Nucleus accumbens (tissue), 56 donors: ENCODE measurements at regions not wholly inside any gene's neighbourhood (a gene's known extent, or its start where the extent isn't known, plus 50 kb on each side); places are given as distances from the start of the nearest gene placed in this dataset.

Experiments used
- DNase-seq, 56 donors: peaks; one replicate each; lab custom pipeline; 2025; lab: John Stamatoyannopoulos, UW

GRCh38 chr7:15954671-15955354 is 268.3 kb upstream of the MEOX2 start:
- no peak for DNase-seq

DNA sequence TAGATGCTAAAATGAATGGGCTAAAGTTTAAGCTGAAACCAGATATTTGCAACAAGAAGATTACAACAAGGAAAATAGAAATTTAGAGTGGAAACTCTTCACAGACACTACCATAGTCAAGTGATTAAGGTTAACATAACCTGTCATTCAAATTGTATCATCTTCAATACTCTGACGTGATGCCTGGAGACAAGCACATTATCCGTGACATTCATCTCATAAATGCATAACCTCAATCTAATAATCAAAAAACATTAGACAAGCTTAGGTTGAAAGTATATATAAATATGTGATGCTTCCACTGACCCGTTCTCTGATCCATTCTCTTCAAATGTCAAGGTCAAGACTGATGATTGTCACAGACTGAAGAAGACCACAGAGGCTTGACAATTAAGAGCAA is 263.8 kb upstream of the MEOX2 start:
- DNase-seq, result no peak

DNA sequence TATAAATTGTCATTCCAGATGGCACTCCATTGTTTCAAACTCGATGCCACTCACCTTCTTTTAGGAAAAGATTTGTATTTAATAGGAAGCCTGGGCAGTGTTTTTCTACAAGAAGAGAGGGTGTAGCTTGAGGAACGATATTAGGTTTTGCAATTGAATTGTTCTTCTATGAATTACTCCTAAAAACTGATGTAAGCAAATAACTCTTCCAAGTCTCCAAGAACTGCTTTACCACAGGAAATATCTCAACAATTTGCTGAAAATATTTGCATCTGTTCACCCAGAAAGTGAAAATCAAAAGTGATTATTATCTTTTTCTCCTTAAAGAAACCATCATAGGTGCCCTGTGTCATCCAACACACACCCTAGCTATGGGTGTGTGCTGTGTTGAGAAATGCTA is 261.3 kb upstream of the MEOX2 start:
- no peak for DNase-seq

DNA sequence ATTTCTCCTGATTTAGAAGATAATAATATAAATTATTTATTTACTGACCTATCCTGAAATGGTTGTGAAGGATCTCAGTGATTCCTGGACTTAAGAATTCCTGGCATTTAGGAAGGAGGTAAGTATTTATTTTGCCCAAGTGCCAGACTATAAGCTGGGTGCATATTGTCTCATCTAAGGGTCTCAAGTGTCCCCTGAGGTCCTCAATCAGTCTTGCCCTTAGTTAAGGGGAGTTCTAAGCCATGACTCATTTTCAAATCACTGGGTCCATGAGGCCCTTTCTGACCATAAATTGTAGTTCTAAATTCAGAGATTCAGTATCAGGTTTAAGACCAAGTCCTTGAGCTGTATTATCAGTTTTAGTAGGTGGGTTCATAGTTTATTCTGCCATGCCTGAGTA is 251.6 kb upstream of the MEOX2 start:
- no peak for DNase-seq

GRCh38 chr7:15937571-15937970 is 251.1 kb upstream of the MEOX2 start:
- no peak for DNase-seq

DNA sequence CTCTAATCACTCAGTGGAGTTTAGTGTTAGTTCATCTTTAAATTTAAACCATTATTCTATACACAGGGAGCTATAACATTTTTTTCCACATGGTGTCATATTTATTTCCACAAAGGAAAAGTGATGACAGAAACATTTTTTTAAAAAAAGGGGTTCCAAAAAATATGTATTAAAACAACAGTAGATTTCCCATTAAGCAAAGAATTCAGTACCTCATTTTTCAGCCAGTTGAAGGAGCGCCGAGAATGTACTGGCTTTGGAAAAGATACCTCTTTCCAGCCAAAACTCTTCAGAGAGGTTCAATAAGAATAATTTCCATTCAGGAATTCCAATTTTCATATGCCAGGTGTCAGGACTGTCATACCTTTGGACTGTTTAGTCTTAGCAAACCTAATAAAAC is 250.5 kb upstream of the MEOX2 start:
- DNase-seq, result no peak

GRCh38 chr7:15932318-15932717 is 245.8 kb upstream of the MEOX2 start:
- DNase-seq, result no peak

GRCh38 chr7:15929411-15929810 is 242.9 kb upstream of the MEOX2 start:
- DNase-seq, result no peak

DNA sequence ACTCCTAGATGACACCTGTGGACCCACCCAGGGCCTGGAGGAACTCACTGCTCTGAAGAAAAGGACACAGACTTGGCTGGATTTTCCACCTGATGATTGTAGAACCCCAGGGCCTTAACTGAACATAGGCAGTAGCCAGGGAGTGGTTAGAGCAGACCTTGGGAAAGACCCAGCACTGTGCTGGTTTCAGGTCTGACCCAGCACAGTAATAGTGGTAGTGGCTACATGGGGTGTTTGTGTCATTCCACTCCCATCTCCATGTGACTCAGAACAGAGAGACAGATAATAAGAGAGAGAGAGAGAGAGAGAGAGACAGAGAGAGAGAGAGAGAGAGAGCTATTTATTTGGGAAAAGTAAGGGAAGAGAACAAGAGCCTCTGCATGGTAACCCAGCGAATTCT is 239.1 kb upstream of the MEOX2 start:
- no peak for DNase-seq

- no peak for DNase-seq
Measured at GRCh38 chr7:15924910-15925309, 238.4 kb upstream of the MEOX2 start.

GRCh38 chr7:15922002-15922401 is 235.5 kb upstream of the MEOX2 start:
- DNase-seq, result no peak

DNA sequence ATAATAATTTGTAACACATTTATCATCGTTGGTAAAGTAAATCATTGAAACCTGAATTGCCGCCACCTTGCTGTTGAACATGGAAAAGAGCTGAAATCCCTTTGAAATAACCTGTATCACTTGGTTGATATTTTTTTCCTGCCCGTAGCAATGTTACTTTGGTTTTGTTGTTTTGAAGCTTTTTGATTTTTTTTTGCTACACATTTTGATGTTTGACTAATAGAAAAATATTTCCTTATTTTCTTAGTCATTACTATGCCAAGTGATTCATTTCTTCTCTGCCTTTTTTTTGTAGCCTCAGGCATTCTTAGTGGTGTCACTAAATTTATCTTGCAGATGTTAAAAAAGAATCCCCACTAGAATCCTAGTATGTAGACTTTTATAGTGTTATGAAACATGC is 235.1 kb upstream of the MEOX2 start:
- DNase-seq, result no peak

GRCh38 chr7:15920953-15921352 is 234.5 kb upstream of the MEOX2 start:
- DNase-seq, result no peak

DNA sequence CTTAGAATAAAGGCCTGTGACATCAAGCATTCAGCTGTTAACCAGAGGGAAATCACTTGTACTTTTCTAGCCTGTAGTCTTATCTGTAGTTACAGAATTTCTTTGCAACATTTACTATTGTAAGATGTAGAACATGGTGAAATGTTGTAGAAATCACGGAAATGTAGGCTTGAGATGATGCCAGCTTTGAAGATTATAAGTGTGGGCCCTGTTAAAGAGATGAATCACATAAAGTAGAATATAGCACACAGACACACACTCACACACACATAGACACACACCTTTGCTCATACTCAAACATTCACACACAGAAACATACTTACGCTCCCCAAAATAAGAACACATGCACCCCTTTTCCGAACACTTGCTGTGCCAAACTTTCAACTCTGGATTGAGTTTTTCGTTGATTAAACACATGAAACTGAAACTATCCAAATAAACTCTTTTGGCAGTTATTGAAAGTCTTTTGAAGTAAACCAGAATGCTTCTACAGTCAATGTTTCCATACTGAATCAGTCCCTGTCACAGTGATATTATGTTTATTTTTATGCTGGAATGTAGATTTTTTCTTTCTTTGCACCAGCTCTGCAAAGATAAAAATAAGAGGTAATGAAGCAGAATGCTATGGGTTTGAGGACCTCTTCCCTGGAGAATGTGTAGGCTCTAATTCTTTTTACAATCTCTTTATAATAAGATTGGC is 230.3 kb upstream of the MEOX2 start:
- no peak for DNase-seq

- DNase-seq, result no peak
Measured at GRCh38 chr7:15915686-15916293, 229.3 kb upstream of the MEOX2 start.

GRCh38 chr7:15914611-15915010 is 228.1 kb upstream of the MEOX2 start:
- no peak for DNase-seq

DNA sequence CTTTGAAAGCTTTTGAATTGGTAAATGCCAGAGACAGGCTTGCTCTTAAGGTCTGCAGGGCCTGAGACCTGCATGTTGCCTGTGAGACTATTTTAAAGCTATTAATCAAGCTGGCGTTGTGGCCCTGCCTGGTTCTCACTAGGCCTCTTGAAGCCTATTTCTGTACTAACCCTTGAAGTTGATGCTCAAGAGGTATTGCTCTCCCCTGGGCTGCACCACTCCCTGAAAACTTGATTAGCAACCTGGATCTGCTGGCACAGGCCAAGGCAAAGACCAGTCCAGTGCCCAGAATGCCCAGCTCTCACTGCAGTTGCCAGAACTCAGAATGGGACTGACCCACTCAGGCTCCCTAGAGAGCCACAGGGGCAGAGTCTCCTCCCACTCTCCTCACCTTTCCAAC is 220.0 kb upstream of the MEOX2 start:
- DNase-seq, result no peak

DNA sequence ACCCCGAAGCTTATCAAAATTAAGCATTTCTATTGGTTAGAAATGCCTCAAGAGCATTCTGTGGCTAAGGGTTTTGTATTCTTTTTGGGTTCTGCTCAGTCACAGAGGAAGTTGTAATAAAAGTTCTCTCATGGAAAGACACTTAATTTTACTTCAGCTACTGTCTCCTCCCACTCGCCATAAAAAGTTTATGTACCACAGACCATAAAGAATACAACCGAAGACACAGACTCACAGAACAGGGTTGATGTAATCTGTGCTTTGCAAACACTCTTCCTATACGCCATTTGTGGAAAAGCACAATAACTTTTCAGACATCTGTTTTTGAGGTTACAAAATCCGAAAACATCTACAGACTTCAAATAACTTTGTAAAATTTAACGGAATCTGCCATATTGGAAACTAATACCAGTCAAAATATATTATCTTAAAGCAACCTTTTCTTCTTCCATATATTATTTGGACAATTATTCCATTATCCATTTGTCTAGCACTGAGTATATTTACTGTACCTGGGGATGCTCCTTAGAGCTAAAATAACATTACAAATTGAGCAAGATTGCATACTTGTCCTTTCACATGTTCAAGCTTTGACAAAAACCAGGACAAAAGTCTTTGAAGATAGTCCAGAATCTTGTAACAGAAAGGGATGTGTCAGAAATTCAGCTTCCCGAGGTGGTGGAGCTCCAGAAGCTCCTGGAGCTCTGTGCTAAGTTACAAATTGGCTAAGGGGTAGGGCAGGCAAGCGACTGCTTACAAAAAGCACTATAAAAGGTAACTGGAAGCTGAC is 219.0 kb upstream of the MEOX2 start:
- DNase-seq, result no peak

GRCh38 chr7:15891151-15891881 is 204.8 kb upstream of the MEOX2 start:
- DNase-seq, result no peak

DNA sequence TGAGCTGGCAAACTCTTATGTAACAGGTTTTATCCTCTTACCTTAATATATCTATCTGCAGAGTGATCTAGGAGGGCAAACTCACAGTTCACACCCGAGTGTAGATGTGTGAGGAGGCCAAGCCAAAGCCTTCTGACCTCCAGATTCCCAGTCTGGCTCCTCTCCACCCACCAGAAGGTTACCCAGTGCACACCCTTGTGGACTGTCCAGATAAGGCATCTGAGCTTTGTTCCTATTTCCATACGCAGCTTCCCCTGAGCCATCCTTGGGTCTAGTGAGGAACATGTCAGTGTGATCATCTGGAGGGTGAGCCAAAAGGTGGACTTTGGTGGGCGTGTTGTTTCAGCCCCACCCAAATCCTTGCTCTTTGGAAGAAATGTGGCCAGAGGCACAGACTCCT is 203.0 kb upstream of the MEOX2 start:
- DNase-seq, result no peak

DNA sequence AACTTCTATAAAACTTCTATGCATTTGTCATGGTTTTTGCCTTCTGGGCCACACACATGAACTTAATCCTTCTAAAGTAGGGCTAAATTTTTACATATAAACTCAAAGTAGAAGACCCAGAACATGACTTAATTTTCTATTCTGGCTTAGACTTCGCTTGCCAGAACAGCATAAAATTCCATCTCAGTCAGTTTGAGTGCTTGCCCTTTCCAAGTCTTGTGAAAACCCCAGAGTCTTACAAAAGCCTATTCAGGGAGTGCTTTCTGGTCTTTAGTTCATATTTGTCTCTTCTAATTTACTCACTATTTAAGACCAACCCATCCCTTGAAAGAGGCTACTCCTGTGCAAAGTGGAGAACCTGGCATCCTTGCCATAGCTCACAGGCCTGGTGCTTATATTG is 201.6 kb upstream of the MEOX2 start:
- no peak for DNase-seq
